ENCODE measurements at regions not wholly inside any gene's neighbourhood (a gene's known extent, or its start where the extent isn't known, plus 50 kb on each side); places are given as distances from the start of the nearest gene placed in this dataset.

DNA sequence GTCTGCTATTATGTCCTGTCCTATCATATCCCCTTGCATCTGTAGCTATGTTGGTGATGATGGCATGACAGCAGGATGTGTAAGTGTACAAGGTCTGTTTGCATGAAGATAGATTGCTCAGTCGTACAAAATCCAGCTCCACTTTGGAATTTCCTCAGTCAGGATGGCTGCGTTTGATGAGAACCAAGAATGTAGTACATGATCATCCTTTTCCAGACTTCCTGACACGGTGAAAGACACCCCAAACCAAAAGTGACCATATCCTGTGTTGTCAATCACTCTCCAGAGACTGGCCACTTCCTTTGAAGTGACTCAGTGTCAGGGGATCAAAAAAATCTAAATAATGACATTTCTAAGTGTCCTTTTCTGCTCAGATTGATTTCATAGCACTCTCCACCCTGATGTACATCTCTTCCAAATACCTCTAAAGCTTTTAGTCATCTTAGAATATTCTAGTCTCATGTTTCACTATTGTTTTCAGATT lies 213.4 kb downstream of the PLK2 start:
- peak; percentile 39 for DNase-seq

DNA sequence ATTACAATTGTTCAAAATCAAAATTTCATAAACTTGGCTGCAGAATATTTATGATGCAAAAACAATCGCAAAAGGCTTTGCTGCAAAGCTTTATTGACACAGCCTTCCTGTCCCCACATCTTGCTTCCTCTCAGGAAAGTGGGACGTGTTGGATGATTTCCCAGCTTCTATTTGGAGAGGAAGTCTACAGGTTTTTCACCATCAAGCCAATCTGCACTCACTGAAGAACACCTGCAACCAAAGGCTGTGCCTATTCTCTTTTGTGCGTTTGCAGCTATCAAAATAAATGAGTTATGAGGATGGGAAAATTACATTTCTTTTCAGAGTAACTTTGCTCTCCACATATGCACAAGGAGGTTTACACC lies 214.4 kb downstream of the PLK2 start:
- no peak for DNase-seq

GRCh38 chr5:58244819-58245475 lies 214.9 kb downstream of the PLK2 start:
- no peak for DNase-seq

- DNase-seq, result no peak
Observed at GRCh38 chr5:58241389-58241788, 218.5 kb downstream of the PLK2 start.

DNA sequence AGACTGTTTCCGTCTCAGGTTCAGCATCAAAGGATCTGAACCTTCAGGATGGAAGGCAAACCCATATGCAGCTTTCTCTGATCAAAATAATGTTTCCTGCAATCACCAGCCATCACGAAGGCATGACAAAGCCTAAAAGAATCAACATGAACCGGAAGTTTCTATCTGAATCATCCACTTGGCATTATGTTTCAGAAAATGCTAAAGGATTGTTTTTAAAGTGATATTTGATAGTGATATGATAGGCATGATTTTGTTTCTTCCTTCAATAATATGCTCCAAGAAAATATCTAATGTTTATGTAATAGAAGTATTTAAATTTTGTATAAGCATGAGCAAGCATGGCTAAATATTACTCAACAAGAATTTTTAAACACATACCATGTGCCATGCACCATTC lies 219.6 kb downstream of the PLK2 start:
- peak; percentile 67 for DNase-seq

DNA sequence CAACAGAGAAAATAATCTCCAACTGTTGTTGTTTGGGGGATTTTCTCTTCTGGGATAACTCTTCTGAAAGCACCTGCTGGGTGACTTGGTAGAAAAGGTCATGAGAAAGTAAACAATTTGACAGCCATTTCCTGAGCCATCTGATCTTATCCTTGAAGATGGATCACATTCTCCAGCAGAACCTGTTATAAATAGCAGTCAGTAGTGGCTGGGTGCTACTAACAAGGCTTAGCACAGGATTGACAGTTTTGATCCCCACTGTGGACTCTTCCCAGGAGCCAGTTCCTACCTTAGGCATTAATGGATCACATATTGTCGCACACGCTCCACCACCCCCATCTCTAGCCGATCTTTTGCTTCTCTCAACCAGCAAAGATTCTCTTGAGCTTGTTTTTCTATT lies 220.2 kb downstream of the PLK2 start:
- DNase-seq, result no peak

DNA sequence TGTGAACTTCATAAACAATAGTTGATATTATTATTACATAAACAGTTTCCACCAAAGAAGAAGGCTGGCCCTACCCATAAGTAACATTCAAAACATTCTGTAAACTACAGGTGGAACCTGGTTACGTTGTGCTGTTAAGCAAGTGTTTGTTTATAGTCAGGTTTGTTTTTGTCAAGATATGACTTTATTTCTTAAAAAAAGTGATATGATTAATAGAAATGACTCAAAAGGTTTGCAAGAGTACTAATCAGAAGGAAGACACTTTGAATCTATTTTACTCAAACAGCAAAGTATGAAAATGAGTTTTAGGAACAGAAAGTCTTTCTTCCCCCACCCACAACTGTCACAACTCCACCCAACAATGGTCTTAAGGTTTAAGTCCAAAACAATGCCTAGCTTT lies 220.8 kb downstream of the PLK2 start:
- no peak for DNase-seq

DNA sequence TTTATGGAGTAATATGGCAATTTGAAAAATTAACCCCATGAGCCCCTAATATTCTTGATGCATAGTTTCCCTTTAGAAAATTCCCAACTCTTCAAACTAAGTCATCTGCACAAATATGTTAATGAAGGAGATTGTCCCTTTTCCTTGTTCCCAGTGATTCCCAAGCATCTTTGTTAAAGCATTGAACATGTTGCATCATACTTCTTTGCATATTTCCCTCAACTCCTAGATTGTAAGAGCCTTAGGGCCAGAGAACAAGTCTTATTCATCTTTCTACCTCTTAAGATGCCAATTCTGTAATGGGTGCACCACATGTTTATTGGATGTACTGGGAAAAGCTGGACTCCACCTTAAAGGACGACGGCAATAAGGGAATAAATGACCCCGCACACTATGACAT lies 223.4 kb downstream of the PLK2 start:
- DNase-seq, result no peak

GRCh38 chr5:58235299-58235698 lies 224.6 kb downstream of the PLK2 start:
- DNase-seq, result peak; percentile 52

DNA sequence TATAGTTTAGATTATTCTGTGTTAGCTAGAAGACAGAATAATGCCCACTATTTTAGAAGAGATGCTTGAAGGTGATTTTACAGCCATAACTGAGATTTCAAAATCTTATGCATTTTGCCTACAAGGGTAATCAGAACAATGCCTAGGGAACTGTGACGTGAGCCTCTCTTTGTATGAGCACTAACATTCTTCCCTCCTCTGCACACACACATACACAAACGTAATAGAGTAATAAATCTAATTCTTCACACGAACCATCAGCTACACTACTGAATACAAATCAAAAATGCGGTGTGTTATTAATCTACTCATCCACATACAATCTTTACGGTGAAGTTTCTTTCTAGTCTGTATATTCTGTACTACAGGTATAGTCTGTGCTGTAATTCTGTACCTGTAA lies 227.8 kb downstream of the PLK2 start:
- DNase-seq, result no peak

GRCh38 chr5:58231041-58231440 lies 228.8 kb downstream of the PLK2 start:
- DNase-seq, result no peak

GRCh38 chr5:58228896-58229295 lies 231.0 kb downstream of the PLK2 start:
- no peak for DNase-seq

GRCh38 chr5:58227858-58228257 lies 232.0 kb downstream of the PLK2 start:
- DNase-seq, result no peak

- no peak for DNase-seq
Observed at GRCh38 chr5:58224661-58225060, 235.2 kb downstream of the PLK2 start.

DNA sequence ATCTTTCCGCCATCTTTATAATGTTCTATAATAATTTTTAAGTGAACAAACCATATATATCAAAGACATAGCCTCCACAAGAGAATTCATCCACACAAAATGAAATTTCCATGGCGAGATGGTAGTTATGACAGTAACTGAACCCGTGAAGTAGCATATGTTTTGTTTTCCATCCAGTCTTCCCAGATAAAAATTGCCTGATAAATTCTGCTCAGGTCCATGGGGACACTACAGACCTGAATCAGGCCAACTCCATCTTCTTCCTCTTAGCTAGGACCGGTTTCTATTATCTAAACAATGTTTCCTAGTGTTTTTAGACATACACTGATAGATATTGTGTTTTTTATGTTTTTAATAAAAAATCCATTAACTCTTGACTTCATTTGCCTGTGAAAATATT lies 235.7 kb downstream of the PLK2 start:
- DNase-seq, result no peak

DNA sequence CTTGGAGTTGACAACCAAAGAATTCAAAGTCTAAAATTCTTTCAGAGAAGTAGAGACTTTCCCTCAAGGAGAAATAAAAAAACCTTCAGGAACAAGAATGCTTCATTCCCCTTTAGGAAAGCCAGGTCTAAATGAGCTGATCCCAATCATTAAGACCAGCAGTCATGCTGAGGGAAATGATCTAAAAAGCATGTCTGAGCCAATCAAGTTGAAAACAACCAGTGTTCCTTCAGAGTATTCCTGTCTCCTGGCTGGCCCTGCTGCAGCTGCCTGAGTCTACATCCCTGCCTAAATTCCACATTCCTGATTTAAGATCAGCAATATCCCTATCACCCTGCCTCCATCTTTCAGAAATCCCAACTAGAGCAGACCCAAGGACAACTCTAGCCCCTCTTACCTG lies 244.5 kb downstream of the PLK2 start:
- no peak for DNase-seq

DNA sequence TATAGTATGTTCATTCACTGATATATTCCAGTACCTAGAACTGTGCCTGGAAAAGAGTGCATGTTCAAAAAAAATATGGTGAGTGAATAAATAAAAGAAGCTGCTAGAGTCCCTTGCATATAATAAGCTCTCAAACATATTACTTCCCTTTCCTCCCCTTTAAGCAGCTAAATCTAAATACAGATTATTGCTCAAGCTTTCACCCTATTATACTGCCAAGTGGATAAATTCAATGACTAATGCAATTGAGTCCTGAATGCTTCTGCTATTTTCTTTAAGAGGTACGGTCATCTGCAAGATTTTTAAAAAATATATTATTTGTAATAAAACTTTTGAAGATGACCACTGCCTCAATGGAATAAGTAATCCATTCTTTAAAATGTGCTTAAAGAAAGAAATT lies 248.4 kb downstream of the PLK2 start:
- DNase-seq, result no peak

GRCh38 chr5:58208674-58209073 lies 251.2 kb downstream of the PLK2 start:
- no peak for DNase-seq

DNA sequence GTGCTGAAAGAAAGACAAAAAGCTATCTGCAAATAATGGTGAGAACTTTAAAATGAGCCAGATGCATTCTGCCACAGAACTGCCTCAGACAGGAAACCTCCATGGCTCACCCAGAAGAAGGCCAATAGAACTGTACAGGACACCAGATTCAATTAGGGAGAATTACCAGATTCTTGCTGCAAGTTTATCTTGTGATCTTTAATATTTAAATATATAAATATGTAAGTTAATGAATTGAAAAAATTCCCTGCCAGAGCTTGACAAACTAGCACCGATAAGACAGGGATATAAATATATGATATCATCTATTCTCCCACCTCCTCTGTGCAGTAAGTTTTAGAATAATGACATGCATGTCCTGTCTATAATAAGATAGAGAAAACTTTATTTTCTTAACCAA lies 252.8 kb downstream of the PLK2 start:
- no peak for DNase-seq

DNA sequence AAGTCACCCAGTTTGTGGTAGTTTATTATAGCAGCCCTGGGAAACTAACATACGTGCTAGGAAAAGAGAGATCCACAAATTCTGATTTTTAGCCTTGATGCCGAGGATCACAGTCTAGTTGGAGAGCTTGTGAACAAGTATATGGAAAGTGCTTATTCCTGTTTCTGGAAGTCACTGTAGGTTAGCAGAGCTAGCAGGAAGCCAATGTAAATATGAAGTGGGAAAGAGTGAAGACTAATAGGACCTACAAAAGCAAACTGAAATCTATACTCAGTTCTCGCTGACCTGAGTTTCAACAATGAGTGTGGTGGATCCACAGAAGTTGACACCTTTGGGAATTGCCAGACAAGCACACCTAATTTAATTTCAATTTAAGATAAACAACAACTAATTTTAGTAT lies 254.9 kb downstream of the PLK2 start:
- no peak for DNase-seq

- DNase-seq, result no peak
Observed at GRCh38 chr5:58202941-58203444, 256.9 kb downstream of the PLK2 start.

DNA sequence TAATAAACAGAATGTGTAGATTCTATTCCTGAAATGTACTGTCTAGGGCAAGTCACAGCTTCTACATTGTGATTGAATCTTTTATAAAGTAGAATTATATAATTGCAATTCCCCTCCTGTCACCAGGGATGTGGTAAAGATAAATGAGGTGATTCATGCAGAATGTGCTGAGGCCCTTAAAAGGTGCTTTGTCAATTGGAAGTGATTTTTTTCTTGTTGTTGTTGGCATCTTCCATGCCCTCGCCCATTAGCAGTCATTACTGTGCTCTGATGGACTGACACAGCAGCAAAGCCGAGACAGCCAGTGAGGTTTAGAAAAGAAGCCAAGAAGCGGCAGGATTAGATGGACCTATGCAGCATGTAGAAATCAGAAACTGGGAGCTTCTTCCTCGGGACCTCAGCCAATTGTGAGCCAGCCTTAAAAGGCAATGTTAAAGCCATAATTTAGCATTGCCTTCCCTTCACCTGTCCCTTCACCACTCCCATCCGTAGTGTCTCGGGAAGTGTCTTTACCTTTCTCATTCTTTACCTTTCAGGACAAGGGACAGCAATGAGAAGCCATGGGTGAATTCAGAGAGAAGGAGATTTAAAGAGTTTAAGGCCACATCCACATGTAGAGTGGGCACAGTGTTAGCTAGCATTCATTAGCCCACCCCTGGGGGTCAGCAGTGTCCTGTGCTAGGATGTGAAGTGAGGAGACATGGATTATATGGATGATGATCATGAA lies 257.8 kb downstream of the PLK2 start:
- DNase-seq, result peak; percentile 34

- no peak for DNase-seq
Observed at GRCh38 chr5:58200451-58200850, 259.4 kb downstream of the PLK2 start.

GRCh38 chr5:58199087-58199486 lies 260.8 kb downstream of the PLK2 start:
- DNase-seq, result no peak

Data from fibroblast of skin of abdomen (primary cell).